GM21619 (cell line): ENCODE measurements at regions not wholly inside any gene's neighbourhood (a gene's known extent, or its start where the extent isn't known, plus 50 kb on each side); places are given as distances from the start of the nearest gene placed in this dataset.

Experiments
- ATAC-seq: cut with Tn5 transposase; IDR thresholded peaks from one replicate; pipeline ENCODE4 v1.9.1; 2021; ENCODE audit not compliant: unreplicated experiment

DNA sequence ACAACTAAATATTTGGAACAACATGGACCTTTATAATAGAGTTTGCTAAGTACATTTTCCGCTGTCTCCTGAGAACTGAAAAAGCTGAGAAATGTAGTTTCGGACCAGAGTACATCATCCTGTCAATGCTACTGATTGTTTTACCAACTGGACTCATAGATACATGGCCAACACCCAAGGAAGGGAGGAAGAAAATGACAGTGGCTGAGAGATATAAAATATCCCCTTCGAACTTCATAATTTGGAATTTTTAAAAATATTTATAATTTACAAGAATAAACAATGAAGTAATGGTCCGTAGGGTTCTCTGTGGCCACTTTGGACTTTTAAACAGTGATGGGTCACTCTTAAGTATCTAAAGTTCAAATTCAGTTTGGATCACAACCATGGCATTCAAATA lies 1042.7 kb downstream of the MCTP2 start:
- ATAC-seq: no peak

DNA sequence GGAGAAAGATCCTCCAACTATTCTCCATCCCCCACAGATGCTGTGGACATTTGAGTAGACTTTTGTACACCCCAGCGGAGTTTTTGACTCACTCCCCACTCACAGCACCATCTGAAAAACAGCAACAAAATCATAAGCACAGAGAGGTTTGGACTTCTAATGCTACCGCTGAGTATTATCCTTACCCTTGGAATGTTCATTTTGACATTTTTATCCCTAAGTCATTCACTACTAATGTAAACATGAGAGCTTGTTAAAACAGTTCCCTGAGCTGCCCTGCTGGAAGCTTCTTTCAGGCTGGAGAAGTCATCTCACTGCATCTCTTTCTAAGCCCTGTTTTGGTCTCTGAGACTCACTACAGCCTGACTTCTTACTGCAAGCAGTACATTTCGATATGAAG lies 1045.9 kb downstream of the MCTP2 start:
- ATAC-seq: no peak

DNA sequence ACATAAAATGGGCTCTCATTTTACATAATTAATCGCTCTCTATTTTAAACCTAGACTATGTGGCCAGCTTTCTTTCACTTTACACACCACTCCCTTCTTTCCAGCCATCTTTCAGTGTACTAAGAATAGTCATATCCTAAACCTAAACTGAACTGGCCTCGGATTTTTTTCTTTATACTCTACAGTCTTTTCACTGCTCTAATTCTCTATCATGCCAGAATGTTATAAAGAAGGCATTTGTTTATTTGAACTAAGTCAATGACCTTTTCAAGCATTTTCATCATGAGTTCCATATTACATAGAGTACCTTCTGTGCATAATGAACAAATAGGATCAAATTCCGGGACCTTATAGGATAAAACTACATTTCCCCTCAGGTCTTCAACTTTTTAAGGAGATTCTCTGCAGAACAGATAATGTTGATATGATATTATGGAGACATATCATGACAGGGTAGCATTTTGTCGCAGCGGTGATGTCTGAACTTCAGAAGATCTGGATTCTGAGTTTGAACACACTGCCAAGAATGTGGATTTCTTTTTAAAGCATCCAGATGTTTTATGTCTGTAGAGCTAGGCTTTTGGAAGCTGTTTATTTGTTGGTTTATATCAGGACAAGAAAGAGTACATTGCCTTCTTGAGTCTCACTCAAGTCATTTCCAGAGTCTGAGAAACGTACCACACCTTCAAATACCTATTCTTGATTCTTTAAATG lies 1047.3 kb downstream of the MCTP2 start:
- ATAC-seq: no peak

DNA sequence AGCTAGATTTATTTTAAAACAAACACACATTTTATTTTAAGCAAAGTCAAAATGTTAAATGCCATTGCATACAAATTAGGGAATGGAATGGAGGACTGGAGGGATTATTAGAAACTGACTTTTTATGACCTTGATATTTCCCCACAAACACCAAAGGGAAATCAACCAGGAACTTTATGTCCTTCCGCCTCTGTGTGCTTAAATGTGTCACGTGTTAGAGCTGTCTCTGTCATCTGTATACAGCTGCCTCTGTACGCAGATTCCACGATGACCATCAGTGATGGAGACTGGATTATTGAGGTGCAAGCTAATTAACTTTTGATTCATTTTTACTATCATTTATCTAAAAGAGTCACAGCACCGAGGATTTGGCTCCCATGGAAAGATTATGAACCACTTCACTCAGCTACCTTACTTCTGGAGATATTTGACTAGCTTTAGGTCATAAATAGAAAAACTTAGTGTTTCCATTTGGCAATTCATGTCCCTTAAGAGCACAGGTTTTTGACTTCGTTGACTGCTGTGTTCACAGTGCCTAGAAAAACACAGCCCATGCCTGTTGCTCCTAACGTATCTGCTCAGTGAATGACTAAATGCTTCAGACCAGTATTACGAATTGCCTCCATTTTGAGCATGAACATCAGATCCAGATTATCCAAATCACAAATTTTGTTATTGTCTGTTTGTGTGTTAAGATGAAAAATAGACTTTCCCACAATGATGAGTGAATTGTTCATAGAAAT lies 1048.1 kb downstream of the MCTP2 start:
- no peak for ATAC-seq

DNA sequence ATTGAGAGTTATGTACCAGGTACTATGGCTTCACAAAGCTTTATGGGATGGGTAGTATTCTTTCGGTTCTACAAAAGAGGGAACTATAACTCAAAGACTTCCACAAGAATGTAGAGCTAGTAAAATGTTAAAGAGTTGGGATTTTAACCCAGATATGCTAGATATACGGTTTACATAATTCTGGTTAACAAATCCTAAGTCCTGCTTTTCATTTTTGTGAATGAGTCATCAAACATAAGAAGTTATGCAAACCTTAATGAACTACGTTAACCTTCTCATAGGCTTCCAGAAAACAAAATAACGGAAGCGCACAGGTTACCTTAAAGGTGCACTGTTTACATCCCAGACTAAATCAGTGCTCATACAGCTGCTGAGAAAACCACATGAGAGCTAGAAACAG lies 1049.3 kb downstream of the MCTP2 start:
- no peak for ATAC-seq

DNA sequence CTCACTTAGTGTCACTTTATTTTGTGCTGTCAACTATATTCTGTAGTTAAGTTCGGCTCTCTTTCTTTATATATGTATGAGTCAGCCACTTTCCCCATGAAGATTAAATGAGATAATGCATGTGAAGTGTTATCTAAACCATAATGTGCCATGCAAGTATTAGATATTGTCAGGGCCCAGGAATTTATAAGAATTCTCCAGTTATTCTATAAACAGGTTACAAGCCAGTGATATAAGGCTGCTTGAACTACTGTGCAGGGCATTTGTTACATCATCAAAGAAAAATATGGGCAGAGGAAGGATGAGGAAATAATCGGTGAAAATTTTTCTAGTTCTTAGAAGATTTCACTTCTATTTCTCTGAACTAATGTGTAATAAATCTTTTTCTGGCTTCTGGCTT lies 1049.0 kb upstream of the NR2F2 start:
- no peak for ATAC-seq

DNA sequence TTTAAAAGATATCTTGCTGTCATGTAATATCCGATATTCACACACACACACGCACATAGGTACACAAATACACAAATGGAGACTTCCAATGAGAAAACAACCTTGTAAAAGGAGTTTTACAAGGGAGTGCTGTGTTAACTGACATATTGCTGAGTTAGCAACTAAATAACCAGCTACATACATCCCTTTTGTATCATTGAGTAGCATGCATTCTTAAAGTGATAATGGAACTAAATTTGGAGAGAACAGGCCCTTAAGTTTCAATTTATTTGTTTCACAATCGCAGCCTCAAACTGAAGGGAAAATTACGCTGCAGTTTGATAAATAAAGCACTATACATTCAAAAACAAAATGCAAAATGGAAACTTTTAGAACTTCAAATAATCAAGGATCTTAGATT lies 1046.0 kb upstream of the NR2F2 start:
- ATAC-seq: no peak

DNA sequence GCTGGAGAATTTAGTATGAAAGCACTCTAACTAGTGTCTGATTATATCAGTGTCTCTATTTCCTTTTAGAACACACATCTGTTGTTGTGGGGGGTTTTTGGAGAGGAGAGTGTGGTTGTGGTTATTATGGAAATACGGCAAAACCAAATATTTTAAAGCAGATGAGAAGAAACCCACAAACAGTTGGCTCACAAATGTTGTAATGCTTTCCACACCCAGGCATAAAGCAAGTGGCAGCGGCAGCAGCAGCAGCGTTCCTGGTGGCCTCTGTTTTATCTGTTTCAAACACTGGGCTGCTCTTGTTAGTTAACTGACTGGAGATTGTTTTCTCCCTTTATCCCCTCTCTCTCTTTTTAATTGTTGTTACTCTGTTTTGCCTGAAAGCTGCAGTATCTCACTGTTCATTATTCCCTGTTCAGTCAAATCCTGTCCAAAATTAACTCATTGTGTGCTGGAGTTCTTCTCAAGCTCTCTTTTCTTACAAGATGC lies 1045.5 kb upstream of the NR2F2 start:
- no peak for ATAC-seq

DNA sequence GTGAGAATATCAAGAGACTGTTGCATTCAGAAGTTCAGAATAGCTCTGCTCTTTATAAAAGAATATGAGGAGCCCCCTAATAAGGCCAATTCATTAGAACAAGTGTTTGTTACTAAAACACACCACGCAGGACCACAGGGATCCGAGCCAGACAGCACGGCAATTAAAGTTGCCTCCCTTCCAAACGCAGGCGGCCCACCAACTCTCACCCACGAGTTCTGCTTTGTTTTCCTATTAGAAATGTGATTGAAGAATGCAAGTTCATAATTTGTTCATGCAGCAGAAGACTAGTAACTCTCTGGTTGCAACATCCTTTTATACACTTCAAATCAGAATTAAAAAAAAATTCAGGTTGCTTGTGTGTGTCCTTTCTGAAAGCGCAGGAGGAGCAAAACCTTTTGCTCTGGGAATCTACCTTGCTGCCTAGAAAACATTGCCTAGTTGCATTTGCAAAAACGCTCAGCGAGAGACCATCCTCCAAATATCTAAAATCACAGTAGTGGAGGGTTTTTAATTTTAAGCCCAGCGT lies 1044.1 kb upstream of the NR2F2 start:
- ATAC-seq: no peak

DNA sequence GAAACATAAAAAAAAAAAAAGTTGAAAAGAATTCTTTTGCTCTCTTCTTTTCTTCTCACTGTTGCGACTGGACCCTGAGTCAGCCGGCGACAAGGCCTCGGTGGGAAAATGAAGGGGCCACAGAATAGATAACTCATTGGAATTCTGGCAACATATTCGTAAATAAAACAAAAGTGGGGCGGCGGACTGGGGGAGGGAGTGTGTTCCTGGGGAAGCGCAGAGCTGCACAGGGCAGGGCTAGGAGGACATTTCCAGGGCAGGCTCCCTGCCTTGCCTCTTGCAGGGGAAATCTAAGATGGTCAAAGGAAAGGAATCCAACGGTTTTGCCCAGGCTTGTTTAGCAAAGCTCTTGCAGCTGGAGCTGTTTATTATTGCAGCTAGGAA lies 1042.8 kb upstream of the NR2F2 start:
- ATAC-seq: no peak

DNA sequence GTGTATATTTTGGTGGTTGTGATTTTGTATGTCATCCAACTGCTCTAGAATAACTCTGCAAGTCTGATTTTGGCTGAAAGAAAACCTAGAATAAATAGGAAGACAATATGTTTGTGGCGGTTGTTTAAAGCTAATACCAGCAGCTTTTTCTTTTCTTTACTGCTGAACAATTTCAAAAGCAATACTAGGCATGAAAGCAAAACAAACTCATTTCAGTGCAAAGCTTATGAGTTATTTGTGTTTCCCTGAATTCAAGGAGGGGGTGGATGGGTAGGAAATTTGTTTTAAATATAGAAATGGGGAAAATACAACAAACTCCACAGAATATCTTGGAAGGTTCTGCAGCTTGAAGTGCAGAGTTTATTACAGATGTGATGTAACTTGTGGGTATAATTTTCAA lies 1041.9 kb upstream of the NR2F2 start:
- no peak for ATAC-seq

DNA sequence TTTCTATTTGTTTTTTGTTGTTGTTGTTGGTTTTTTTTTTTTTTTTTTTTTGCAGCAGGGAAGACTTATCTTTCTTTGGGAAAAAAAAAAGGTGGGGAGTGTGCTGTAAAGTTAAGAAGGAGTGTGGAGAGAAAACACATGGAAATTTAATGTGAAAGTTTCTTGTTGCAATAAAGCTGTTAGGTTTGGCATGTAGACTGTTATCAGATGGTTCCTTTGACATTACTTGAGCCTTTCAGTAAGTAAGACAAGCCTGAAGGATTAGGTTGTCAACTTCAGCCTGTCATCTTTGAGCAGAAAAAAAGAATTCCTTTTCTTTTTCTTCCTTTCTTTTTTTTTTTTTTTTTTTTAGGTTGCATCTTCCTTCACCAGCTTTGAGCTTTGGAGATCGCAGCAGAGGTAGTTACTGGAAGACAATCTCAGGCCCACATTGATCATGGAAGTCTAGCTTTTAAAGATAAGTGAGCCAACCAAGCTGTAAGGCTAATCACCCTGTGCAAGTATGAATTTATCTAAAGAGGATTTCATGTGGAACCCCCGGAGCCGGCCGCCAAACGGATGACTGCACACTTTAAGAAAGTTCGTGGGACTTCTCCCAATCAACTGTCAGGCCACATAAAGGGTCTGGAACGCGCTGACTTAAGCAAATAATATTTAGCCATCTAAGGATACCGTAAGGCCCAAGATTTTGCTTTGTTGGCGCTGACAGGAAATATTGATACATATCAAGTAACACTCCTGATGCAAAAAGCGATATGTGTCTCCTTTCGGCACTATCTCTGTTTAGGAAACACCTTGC lies 1040.1 kb upstream of the NR2F2 start:
- no peak for ATAC-seq

DNA sequence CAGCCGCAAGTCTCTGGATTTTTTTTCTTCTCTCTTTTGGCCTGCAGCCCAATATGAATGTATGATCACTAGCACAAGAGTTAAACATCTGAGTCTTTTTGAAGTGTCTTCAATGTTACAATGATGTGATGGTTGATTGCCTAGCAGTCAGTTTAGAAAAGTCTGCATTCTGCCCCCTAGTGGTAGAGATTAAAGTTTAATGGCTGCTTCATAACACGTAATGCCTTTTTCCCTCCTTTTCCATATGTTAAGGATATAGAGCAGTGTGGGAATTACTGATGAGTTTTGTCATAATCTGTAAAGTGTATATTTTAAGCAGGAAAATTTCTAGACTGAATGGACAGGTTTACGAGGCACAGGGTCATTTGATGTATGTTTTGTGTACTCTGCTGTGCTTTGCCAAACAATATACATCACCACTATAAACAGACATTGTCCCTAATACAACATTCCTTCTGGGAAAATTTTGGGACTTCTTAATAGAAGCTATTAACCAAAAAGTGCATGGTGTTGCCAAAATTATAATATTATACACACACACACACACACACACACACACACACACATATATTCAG lies 1038.5 kb upstream of the NR2F2 start:
- ATAC-seq: peak; percentile 71

DNA sequence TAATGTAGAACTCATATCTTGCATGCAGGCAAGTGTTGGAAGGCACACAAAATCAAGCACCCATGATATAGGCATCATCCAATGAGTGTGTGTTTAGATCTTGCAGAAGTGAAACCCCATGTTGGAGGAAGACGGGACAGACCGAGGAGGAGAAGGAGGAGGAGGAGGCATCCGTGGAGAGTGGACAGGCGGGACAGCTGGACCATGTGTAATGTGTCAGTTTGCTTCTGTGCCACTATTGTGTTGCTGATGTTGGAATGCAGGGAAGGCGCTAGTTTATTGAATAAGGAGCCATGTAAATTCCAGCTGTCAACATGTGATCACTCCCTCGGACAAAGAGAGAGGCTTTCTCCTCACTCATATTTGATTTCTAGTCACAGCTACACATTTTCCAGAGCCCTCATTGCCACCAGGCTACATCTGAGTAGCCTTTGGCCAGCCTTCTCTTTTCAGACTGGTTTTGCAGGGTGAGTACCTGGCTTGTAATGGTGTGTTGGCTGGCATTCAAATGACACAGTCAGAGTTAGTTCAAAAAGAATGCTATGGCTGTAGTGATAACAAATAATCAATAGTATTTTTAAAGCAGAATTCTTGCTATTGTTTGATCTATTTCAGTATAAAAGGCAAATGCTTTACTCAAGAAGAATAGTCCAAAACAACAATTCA lies 1037.6 kb upstream of the NR2F2 start:
- ATAC-seq: no peak

DNA sequence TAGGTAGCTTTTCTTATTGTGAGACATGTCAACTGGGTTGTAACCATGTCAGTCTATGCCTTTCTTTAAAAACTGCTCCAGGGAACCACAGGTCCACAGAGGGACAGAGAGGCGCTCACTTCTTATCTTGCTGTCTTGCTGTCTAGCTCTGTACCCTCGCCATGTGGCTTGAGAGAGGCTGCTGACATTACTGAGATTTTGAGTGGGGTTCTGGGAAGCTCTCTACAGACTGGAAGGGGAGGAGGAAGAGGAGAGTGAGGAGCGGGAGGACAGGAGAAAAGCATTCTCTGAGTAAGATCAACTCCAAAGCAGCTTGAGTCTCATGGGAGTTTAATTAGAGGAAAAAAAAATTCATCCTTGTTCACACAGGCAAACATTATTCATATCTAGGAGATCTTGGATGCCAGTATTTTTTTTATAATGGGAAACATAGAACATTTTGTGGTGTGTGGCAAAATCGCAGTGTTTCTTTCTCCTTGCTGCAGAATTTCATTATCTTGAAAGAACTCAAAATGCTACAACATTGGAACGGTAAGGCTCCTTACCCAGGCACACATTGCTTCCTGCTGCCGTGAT lies 1037.0 kb upstream of the NR2F2 start:
- no peak for ATAC-seq

DNA sequence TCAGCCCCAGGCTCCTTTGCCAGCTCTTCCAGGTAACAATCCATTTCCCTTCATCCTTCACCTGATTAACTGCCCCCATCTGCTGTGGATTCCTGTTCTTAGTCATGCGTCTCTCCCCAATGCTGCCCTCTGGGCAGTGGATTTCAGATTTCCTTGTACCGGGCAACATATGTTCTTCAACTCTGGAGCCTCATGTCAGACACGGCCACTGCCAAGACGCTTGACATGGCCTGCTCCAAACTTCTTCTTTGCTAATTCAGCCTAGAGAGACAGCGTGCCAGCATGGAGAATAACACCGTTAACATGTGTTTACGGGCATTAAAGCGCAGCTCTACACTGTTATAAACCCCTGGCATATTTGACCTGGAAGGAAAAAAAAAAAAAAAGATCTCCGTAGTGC lies 1035.1 kb upstream of the NR2F2 start:
- no peak for ATAC-seq

DNA sequence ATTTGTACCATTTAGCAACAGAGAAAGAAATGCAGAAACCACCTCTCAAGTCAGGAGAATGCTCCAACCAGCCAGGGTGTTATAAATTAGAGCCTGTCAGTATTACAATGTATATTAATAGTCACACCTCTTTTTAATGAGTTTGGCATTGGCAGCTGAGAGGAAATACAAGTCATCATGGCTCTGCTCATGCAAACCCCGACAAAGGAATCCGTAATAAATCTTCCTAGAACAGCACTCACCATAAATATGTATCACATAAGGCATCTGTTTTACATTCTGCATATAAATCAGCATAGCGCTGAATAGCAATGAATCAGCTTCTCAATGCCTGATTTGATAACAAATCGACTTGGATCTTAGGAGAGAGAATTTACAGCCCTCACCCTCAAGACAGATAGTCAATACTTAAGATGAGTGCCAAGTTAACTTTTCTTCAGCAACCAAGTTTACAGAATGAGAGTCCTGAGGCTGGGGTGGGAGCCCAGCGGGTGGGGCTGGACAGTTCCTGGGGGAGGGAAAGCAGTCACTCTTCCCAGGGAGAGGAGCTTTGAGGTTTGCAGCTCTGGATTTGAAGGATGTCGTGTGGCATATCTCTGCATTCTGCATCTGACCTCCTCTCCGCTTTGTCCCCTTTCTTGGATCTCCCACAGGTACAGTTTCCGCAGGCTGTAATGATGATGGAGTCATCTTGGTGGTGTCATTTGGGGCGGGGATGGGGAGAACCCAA lies 1034.4 kb upstream of the NR2F2 start:
- ATAC-seq: no peak

DNA sequence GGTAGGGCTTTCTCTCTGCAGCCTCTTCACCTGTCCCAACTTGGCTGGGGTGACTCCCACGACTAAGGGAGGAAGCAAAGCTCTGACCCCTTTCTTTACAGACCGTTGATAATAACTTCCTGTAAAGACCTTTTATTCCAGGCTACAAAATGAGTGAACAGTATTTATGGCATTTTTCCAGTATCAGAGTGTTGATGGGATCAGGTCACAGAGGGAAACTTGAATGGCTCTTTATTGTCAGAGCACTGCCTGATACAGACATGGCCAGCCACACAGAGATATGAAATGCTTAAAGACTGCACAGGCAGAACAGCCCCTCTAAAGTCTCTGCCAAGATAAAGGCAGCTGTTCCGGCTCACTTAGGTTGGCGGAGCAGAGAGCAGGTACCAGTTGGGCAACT lies 1033.9 kb upstream of the NR2F2 start:
- ATAC-seq: no peak

DNA sequence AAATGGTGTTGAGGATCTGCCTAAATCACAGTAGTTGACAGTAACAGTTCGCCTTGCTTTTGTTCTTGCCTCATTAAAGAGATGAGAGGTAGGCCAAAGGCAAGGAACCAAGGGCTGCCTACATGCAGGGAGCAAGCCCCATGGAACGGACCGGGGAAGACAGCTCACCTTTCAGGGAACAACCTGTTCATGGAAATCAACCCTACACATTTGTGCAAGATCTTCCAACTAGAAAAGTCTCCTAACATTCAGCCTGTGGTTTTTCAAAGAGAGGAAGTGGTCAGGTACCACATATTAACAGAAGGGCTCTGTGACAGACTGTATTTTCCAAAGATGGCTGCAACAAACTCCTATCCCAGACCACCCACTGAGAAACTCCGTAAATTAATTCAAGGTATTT lies 1031.8 kb upstream of the NR2F2 start:
- ATAC-seq: no peak

DNA sequence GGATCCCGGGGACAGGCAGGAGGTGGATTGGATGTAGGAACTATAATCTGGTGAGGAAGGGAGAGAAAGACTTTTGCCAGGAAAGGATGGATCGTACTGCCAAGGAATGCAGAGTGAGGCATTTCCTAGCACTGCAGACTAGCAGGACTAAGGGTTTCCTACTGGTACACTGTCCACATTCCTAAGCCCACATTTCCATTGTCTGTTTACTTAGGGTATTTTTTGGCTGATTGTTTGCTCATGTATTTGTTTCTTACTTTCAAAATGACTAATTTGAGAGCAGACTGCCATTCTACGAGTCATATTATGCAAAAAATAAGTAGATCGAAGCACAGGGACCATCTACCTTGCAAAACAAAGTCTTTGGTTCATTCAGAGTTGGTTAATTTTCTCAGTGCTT lies 1029.5 kb upstream of the NR2F2 start:
- ATAC-seq: no peak
